Esophagus muscularis mucosa (tissue), 3 donors: ENCODE measurements at regions not wholly inside any gene's neighbourhood (a gene's known extent, or its start where the extent isn't known, plus 50 kb on each side); places are given as distances from the start of the nearest gene placed in this dataset.

Source experiments
- CTCF ChIP-seq, 3 experiments: fragments of 200-600 bp in 2 of 3; fragments of 450-650 bp in 1 of 3; sonication (generic) in 2 of 3; IDR thresholded peaks; one replicate each; pipeline ENCODE4 v1.5.1; 2017 to 2019; ENCODE audit warnings: antibody characterized with exemption in 3 of 3, mild to moderate bottlenecking in 2 of 3, moderate library complexity in 1 of 3
- POLR2A ChIP-seq: fragments of 450-650 bp; IDR thresholded peaks from one replicate; pipeline ENCODE4 v1.6.1; 2017; ENCODE audit warnings: antibody characterized with exemption, moderate library complexity, mild to moderate bottlenecking, low read depth
- POLR2AphosphoS5 ChIP-seq, 2 donors: sonication (generic); formaldehyde crosslinking; IDR thresholded peaks; one replicate each; pipeline ENCODE4 v1.6.1; 2017; ENCODE audit warnings: antibody characterized with exemption in 2 of 2

GRCh38 chr11:37908219-37908548 lies 1310.1 kb upstream of the RAG2 start:
- no peak for TF ChIP-seq CTCF (IDR thresholded peaks at IDR 0.05)
- TF ChIP-seq POLR2A = no peak
- TF ChIP-seq POLR2AphosphoS5 (IDR thresholded peaks at IDR 0.05) = no peak
